Endothelial cell of umbilical vein (primary cell): ENCODE measurements at regions not wholly inside any gene's neighbourhood (a gene's known extent, or its start where the extent isn't known, plus 50 kb on each side); places are given as distances from the start of the nearest gene placed in this dataset.

Source experiments
- BruUV-seq: library from RNA; stranded (reverse); fragments of 400-500 nt; replicated peaks from 2 replicates; lab custom pipeline; 2021; lab: Mats Ljungman, UMichigan
- CTCF ChIA-PET: fragments of 300-600, 350-600 bp; sonication (Branson Sonifier 250); formaldehyde crosslinking; loops from one replicate; lab custom pipeline; 2021; ENCODE audit warnings: antibody characterized with exemption, inconsistent platforms; lab: Charles Lee
- POLR2A ChIA-PET: fragments of 300-600, 350-600 bp; sonication (Branson Sonifier 250); formaldehyde crosslinking; loops from one replicate; lab custom pipeline; 2021; ENCODE audit warnings: antibody characterized with exemption, inconsistent platforms; lab: Charles Lee
- DNase-seq: peaks from one replicate; pipeline ENCODE4 v3.0.0-alpha.2; 2011; ENCODE audit warnings: low read depth, low spot score
- FAIRE-seq: peaks from 2 replicates; lab custom pipeline; 2011; peaks lifted over from hg19 to GRCh38; lab: Jason Lieb, UNC
- H2AFZ ChIP-seq: 2 replicates; pipeline ENCODE4 v1.6.0; 2012; ENCODE audit warnings: low read depth, low read length, control low read depth, inconsistent platforms
- H3K27ac ChIP-seq: 2 replicates; pipeline ENCODE4 v1.5.1; 2011; ENCODE audit warnings: low read depth, mild to moderate bottlenecking, control low read depth, low read length, moderate library complexity; ENCODE audit not compliant: insufficient read depth
- H3K27me3 ChIP-seq, 2 experiments: 2 replicates each; pipeline versions ENCODE4 v1.6.0 to v1.6.1; 2011; ENCODE audit warnings: low read length in 2 of 2, mixed read lengths in 1 of 2; ENCODE audit not compliant: control insufficient read depth in 2 of 2, insufficient read depth in 2 of 2
- H3K36me3 ChIP-seq, 2 experiments: 2 replicates in 1 of 2; 3 replicates in 1 of 2; pipeline ENCODE4 v1.5.1; 2011; ENCODE audit warnings: low read length in 2 of 2, mild to moderate bottlenecking in 1 of 2, moderate library complexity in 1 of 2; ENCODE audit not compliant: control insufficient read depth in 2 of 2, insufficient read depth in 2 of 2; ENCODE audit errors: extremely low read depth in 1 of 2
- H3K4me1 ChIP-seq: 3 replicates; pipeline ENCODE4 v1.5.1; 2011; ENCODE audit warnings: mild to moderate bottlenecking, low read length; ENCODE audit not compliant: control insufficient read depth, insufficient read depth; ENCODE audit errors: extremely low read depth
- H3K4me2 ChIP-seq: 2 replicates; pipeline ENCODE4 v1.6.1; 2011; ENCODE audit warnings: low read length, control low read depth, mixed read lengths; ENCODE audit not compliant: insufficient read depth
- H3K4me3 ChIP-seq, 3 experiments: fragments of 200-600 bp in 1 of 3; sonication (generic), shearing (Covaris generic) in 1 of 3; replicated peaks in 1 of 3; 2 replicates each; pipeline ENCODE4 v1.5.1; 2011 to 2016; ENCODE audit warnings: control low read depth in 3 of 3, low read length in 3 of 3, mild to moderate bottlenecking in 2 of 3, inconsistent platforms in 1 of 3, low read depth in 1 of 3, moderate library complexity in 1 of 3; ENCODE audit not compliant: insufficient read depth in 1 of 3
- H3K79me2 ChIP-seq: 2 replicates; pipeline ENCODE4 v1.6.0; 2012; ENCODE audit warnings: low read length, inconsistent platforms; ENCODE audit not compliant: control insufficient read depth, insufficient read depth
- H3K9ac ChIP-seq: replicated peaks from 2 replicates; pipeline ENCODE3; 2011; ENCODE audit warnings: low read length, control low read depth; ENCODE audit not compliant: insufficient read depth; ENCODE audit errors: extremely low read depth
- H3K9me1 ChIP-seq: replicated peaks from 3 replicates; pipeline ENCODE4 v1.6.0; 2011; ENCODE audit warnings: mild to moderate bottlenecking, low read length; ENCODE audit not compliant: control insufficient read depth, insufficient read depth; ENCODE audit errors: extremely low read depth
- H3K9me3 ChIP-seq: replicated peaks from 2 replicates; pipeline ENCODE4 v1.5.1; 2012; ENCODE audit warnings: low read length, inconsistent platforms; ENCODE audit not compliant: control insufficient read depth, insufficient read depth
- H4K20me1 ChIP-seq: replicated peaks from 2 replicates; pipeline ENCODE3; 2011; ENCODE audit warnings: mild to moderate bottlenecking, low read length; ENCODE audit not compliant: control insufficient read depth, insufficient read depth; ENCODE audit errors: extremely low read depth
- CTCF ChIP-seq, 2 donors: IDR thresholded peaks; 1 replicate in 1 of 2; 2 replicates in 1 of 2; pipeline ENCODE4 v1.5.1; 2011; ENCODE audit warnings: low read length in 2 of 2, mild to moderate bottlenecking in 2 of 2, moderate library complexity in 2 of 2, control low read depth in 1 of 2, inconsistent platforms in 1 of 2, low read depth in 1 of 2; ENCODE audit not compliant: insufficient read depth in 1 of 2; ENCODE audit errors: extremely low read depth in 1 of 2
- EZH2 ChIP-seq: IDR thresholded peaks from 2 replicates; pipeline ENCODE4 v1.6.1; 2012; ENCODE audit warnings: borderline replicate concordance, low read depth, mild to moderate bottlenecking, moderate library complexity, low read length, inconsistent platforms; ENCODE audit not compliant: severe bottlenecking
- FOS ChIP-seq: IDR thresholded peaks from 2 replicates; pipeline ENCODE4 v1.6.1; 2011; ENCODE audit warnings: mild to moderate bottlenecking, low read length, moderate library complexity, borderline replicate concordance; ENCODE audit not compliant: insufficient read depth
- GATA2 ChIP-seq: IDR thresholded peaks from 2 replicates; pipeline ENCODE4 v1.7.0; 2011; ENCODE audit warnings: low read depth, mild to moderate bottlenecking, moderate library complexity, mixed read lengths, low read length; ENCODE audit not compliant: insufficient read length, insufficient read depth
- JUN ChIP-seq: IDR thresholded peaks from 2 replicates; pipeline ENCODE4 v1.6.1; 2011; ENCODE audit warnings: borderline replicate concordance, low read depth; ENCODE audit not compliant: insufficient read length, insufficient read depth
- MAX ChIP-seq: IDR thresholded peaks from 2 replicates; pipeline ENCODE4 v1.6.1; 2011; ENCODE audit not compliant: insufficient read depth, insufficient read length
- MYC ChIP-seq: IDR thresholded peaks from one replicate; pipeline ENCODE4 v1.6.1; 2011; ENCODE audit warnings: mild to moderate bottlenecking, low read depth, low read length
- POLR2A ChIP-seq: IDR thresholded peaks from 2 replicates; pipeline ENCODE4 v1.6.1; 2012; ENCODE audit warnings: low read depth, mild to moderate bottlenecking, control low read depth, low read length
- POLR2AphosphoS5 ChIP-seq: IDR thresholded peaks from 2 replicates; pipeline ENCODE4 v1.6.1; 2012; ENCODE audit warnings: low read depth, mild to moderate bottlenecking, control low read depth, low read length, moderate library complexity; ENCODE audit not compliant: insufficient read depth
- dilution Hi-C: fragments of 300-500 bp; cut with MboI; formaldehyde crosslinking; loops from one replicate; pipeline ENCODE4 v1.15.0; 2019; ENCODE audit warnings: low sequenced_read_pairs; ENCODE audit not compliant: extremely low pct_ligation_motif_present
- intact Hi-C: fragments of 100-400 bp; cut with micrococcal nuclease; formaldehyde crosslinking; loops from one replicate; pipeline ENCODE4 v1.10.0; 2022

GRCh38 chr5:71880536-71880935 lies 161.5 kb downstream of the CARTPT start:
- H4K20me1 ChIP-seq, result no peaks in the 10 kb centered on the region
- ChIA-PET CTCF (no interaction called here), POLR2A (no interaction called here)
- dilution Hi-C loops (no loop called here), intact Hi-C loops (no loop called here)
- FAIRE-seq (no peak), DNase-seq (no peak)
- no peak overlapping the region for H3K4me3 ChIP-seq
- H3K9ac ChIP-seq, result no peak overlapping the region
- H2AFZ ChIP-seq, result no peak overlapping the region
- peaks cover 32 to 34% of the 10 kb centered on the region in 2 experiments for H3K27me3 ChIP-seq
- no peaks in the 10 kb centered on the region for H3K4me1 ChIP-seq
- H3K9me3 ChIP-seq, result no peaks in the 10 kb centered on the region
- H3K4me2 ChIP-seq, result no peak overlapping the region
- H3K79me2 ChIP-seq, result no peaks in the 10 kb centered on the region
- H3K36me3 ChIP-seq, result no peaks in the 10 kb centered on the region
- BruUV-seq, result no TSS peak
- no peaks in the 10 kb centered on the region for H3K9me1 ChIP-seq
- no peak for TF ChIP-seq GATA2
- TF ChIP-seq EZH2, result no peak
- TF ChIP-seq POLR2AphosphoS5, result no peak
- no peak for TF ChIP-seq FOS
- no peak for TF ChIP-seq POLR2A
- no peak for TF ChIP-seq JUN
- no peak for TF ChIP-seq MAX
- TF ChIP-seq MYC, result no peak
- no peak for TF ChIP-seq CTCF (IDR thresholded peaks at IDR 0.05; ENCODE audit: extremely low read depth in 1 of 2, insufficient read depth in 1 of 2, low read depth in 1 of 2, low read length in 2 of 2)
- H3K27ac ChIP-seq, result no peak overlapping the region
